ENCODE measurements at regions not wholly inside any gene's neighbourhood (a gene's known extent, or its start where the extent isn't known, plus 50 kb on each side); places are given as distances from the start of the nearest gene placed in this dataset.

GRCh38 chr3:31223278-31223677 lies 309.4 kb upstream of the STT3B start:
- TF ChIP-seq CTCF (IDR thresholded peaks at IDR 0.05 in 2 of 3, conservative IDR thresholded peaks at IDR 0.05 in 1 of 3; ENCODE audit: borderline replicate concordance in 1 of 3, insufficient read depth in 1 of 3, low read depth in 2 of 3, low read length in 2 of 3) (no peak), SIN3A (IDR thresholded peaks at IDR 0.05; ENCODE audit: low read depth) (no peak), POLR2AphosphoS5 (IDR thresholded peaks at IDR 0.05; ENCODE audit: low read depth, low read length) (no peak), POLR2A (IDR thresholded peaks at IDR 0.05; ENCODE audit: borderline replicate concordance, extremely low read depth, insufficient read depth, insufficient read length) (no peak), SP1 (IDR thresholded peaks at IDR 0.05; ENCODE audit: low read depth) (no peak), RAD21 (IDR thresholded peaks at IDR 0.05; ENCODE audit: low read depth) (no peak), EZH2 (IDR thresholded peaks at IDR 0.05) (no peak), SRF (IDR thresholded peaks at IDR 0.05; ENCODE audit: low read depth) (no peak), ZFX (IDR thresholded peaks at IDR 0.05) (no peak), EZH2phosphoT487 (IDR thresholded peaks at IDR 0.05; ENCODE audit: borderline replicate concordance) (no peak), YY1 (IDR thresholded peaks at IDR 0.05; ENCODE audit: extremely low read depth, insufficient replicate concordance, low read depth, low read length) (no peak)
- TF ChIP-seq, protein P1, sequence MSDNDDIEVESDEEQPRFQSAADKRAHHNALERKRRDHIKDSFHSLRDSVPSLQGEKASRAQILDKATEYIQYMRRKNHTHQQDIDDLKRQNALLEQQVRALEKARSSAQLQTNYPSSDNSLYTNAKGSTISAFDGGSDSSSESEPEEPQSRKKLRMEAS (IDR thresholded peaks at IDR 0.05): no peak
- TF ChIP-seq, protein P2, sequence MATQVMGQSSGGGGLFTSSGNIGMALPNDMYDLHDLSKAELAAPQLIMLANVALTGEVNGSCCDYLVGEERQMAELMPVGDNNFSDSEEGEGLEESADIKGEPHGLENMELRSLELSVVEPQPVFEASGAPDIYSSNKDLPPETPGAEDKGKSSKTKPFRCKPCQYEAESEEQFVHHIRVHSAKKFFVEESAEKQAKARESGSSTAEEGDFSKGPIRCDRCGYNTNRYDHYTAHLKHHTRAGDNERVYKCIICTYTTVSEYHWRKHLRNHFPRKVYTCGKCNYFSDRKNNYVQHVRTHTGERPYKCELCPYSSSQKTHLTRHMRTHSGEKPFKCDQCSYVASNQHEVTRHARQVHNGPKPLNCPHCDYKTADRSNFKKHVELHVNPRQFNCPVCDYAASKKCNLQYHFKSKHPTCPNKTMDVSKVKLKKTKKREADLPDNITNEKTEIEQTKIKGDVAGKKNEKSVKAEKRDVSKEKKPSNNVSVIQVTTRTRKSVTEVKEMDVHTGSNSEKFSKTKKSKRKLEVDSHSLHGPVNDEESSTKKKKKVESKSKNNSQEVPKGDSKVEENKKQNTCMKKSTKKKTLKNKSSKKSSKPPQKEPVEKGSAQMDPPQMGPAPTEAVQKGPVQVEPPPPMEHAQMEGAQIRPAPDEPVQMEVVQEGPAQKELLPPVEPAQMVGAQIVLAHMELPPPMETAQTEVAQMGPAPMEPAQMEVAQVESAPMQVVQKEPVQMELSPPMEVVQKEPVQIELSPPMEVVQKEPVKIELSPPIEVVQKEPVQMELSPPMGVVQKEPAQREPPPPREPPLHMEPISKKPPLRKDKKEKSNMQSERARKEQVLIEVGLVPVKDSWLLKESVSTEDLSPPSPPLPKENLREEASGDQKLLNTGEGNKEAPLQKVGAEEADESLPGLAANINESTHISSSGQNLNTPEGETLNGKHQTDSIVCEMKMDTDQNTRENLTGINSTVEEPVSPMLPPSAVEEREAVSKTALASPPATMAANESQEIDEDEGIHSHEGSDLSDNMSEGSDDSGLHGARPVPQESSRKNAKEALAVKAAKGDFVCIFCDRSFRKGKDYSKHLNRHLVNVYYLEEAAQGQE (IDR thresholded peaks at IDR 0.05; ENCODE audit: low read depth): no peak
- TF ChIP-seq, protein P3, sequence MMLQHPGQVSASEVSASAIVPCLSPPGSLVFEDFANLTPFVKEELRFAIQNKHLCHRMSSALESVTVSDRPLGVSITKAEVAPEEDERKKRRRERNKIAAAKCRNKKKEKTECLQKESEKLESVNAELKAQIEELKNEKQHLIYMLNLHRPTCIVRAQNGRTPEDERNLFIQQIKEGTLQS (IDR thresholded peaks at IDR 0.05): no peak

Measured in HCT116 (cell line).